ENCODE measurements at regions not wholly inside any gene's neighbourhood (a gene's known extent, or its start where the extent isn't known, plus 50 kb on each side); places are given as distances from the start of the nearest gene placed in this dataset.

DNA sequence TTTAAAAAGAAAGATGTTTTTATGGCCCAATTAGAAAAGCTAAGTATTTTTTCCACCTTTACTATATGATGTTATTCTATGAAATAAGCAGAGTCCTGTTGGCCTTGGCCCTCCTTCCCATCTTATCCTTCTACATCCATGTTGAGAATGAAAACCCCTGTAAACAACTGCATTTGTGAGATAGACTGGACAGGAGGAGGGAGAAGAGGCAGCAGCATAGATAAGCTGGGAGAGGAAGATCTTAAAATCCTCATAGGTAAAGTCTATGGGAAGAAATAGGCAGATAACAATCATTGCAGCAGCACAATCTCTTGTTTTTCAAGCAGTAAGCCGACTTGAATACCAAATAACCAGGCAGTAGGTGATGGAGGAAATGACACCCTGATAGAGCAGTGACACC is 207.6 kb upstream of the PARD3B start:
- no peak for DNase-seq
- TF ChIP-seq, protein P1, sequence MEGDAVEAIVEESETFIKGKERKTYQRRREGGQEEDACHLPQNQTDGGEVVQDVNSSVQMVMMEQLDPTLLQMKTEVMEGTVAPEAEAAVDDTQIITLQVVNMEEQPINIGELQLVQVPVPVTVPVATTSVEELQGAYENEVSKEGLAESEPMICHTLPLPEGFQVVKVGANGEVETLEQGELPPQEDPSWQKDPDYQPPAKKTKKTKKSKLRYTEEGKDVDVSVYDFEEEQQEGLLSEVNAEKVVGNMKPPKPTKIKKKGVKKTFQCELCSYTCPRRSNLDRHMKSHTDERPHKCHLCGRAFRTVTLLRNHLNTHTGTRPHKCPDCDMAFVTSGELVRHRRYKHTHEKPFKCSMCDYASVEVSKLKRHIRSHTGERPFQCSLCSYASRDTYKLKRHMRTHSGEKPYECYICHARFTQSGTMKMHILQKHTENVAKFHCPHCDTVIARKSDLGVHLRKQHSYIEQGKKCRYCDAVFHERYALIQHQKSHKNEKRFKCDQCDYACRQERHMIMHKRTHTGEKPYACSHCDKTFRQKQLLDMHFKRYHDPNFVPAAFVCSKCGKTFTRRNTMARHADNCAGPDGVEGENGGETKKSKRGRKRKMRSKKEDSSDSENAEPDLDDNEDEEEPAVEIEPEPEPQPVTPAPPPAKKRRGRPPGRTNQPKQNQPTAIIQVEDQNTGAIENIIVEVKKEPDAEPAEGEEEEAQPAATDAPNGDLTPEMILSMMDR (IDR thresholded peaks at IDR 0.05) = no peak
- H3K9me3 ChIP-seq = no peaks in the 10 kb centered on the region
- no peak overlapping the region for H3K27ac ChIP-seq
- no peaks in the 10 kb centered on the region for H3K36me3 ChIP-seq
- intact Hi-C loops (cut with DNase I; ENCODE audit: low total_unique reads) = no loop called here
- no peaks in the 10 kb centered on the region for H3K4me1 ChIP-seq
- H3K4me3 ChIP-seq = no peak overlapping the region
- no peaks in the 10 kb centered on the region for H3K27me3 ChIP-seq

DNA sequence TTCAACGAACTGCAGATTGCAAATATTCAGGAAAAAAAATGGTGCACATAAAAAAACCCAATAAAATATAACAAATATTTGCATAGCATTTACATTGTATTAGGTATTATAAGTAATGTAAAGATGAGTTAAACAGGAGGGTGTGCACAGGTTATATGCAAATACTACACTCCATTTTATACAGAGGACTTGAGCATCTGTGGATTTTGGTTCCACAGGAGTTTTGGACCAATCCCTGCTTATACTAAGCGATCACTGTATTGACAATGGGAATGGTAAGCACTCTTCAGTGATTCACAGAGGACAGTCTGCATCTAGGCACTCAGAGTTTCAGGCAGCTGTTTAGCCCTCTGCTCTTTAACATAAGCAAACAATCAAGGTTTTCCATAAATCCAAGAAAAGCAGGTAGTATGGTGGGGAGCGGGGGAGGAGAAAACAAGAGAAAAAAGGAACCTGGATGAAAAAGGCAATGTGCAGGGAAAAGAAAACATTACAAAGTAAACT is 206.0 kb upstream of the PARD3B start:
- DNase-seq = no peak
- H3K27me3 ChIP-seq = no peaks in the 10 kb centered on the region
- H3K4me3 ChIP-seq = no peak overlapping the region
- H3K36me3 ChIP-seq = no peaks in the 10 kb centered on the region
- no peaks in the 10 kb centered on the region for H3K9me3 ChIP-seq
- no peak overlapping the region for H3K27ac ChIP-seq
- TF ChIP-seq POLR2A (IDR thresholded peaks at IDR 0.05) = no peak
- TF ChIP-seq, protein P1 (IDR thresholded peaks at IDR 0.05) = no peak
- intact Hi-C loops (cut with DNase I; ENCODE audit: low total_unique reads) = no loop called here
- H3K4me1 ChIP-seq = no peaks in the 10 kb centered on the region

DNA sequence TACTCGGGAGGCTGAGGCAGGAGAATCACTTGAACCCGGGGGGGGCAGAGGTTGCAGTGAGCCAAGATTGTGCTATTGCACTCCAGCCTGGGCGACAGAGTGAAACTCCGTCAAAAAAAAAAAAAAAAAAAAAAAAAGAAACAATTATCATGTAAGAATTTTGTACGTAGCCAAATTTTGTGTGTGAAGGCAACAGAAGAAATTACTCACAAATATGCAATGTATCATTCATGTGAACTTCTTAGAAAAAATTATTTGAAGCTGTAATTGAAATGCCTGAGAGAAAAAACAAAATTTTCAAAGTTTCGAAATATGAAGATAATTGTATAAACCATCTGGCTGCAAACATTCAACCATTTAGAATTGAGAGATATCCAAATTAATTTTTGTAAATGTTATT is 204.8 kb upstream of the PARD3B start:
- intact Hi-C loops (cut with DNase I; ENCODE audit: low total_unique reads) = no loop called here
- Histone ChIP-seq H3K36me3 (no peaks in the 10 kb centered on the region), H3K9me3 (no peaks in the 10 kb centered on the region), H3K27ac (no peak overlapping the region), H3K4me1 (no peaks in the 10 kb centered on the region), H3K27me3 (no peaks in the 10 kb centered on the region), H3K4me3 (no peak overlapping the region)
- DNase-seq = no peak
- TF ChIP-seq POLR2A (IDR thresholded peaks at IDR 0.05) = no peak

- TF ChIP-seq, protein P1 (IDR thresholded peaks at IDR 0.05) = no peak
- TF ChIP-seq POLR2A (IDR thresholded peaks at IDR 0.05) = no peak
- Histone ChIP-seq H3K4me1 (no peaks in the 10 kb centered on the region), H3K9me3 (no peaks in the 10 kb centered on the region), H3K36me3 (no peaks in the 10 kb centered on the region), H3K27me3 (no peaks in the 10 kb centered on the region), H3K4me3 (no peak overlapping the region), H3K27ac (no peak overlapping the region)
- intact Hi-C loops (cut with DNase I; ENCODE audit: low total_unique reads) = no loop called here
- DNase-seq = no peak
These were observed 203.4 kb upstream of the PARD3B start for GRCh38 chr2:204341887-204342276.

- intact Hi-C loops (cut with DNase I; ENCODE audit: low total_unique reads) = no loop called here
- no peak overlapping the region for H3K4me3 ChIP-seq
- no peaks in the 10 kb centered on the region for H3K27me3 ChIP-seq
- no peak for DNase-seq
- TF ChIP-seq POLR2A (IDR thresholded peaks at IDR 0.05) = no peak
- TF ChIP-seq, protein P1 (IDR thresholded peaks at IDR 0.05) = no peak
- no peaks in the 10 kb centered on the region for H3K36me3 ChIP-seq
- H3K4me1 ChIP-seq = no peaks in the 10 kb centered on the region
- no peaks in the 10 kb centered on the region for H3K9me3 ChIP-seq
- no peak overlapping the region for H3K27ac ChIP-seq
These were observed 201.6 kb upstream of the PARD3B start for GRCh38 chr2:204343685-204344084.

DNA sequence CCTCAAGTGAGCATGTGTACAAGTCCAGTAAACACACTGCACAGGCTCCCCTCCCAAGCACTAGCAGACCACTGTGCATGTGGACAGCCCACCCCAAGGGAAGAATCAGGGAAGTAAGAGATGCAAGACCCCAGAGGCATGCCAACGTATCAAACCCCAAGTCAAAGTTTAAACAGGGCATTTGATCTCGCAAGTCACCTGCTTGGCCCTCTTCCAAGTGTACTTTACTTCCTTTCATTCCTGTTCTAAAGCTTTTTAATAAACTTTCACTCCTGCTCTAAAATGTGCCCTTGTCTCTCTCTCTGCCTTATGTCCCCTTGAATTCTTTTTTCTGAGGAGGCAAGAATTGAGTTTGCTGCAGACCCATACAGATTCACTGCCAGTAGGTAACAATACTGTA is 201.2 kb upstream of the PARD3B start:
- H3K9me3 ChIP-seq = no peaks in the 10 kb centered on the region
- TF ChIP-seq POLR2A (IDR thresholded peaks at IDR 0.05) = no peak
- TF ChIP-seq, protein P1 (IDR thresholded peaks at IDR 0.05) = no peak
- H3K4me3 ChIP-seq = no peak overlapping the region
- intact Hi-C loops (cut with DNase I; ENCODE audit: low total_unique reads) = no loop called here
- no peaks in the 10 kb centered on the region for H3K36me3 ChIP-seq
- no peaks in the 10 kb centered on the region for H3K27me3 ChIP-seq
- H3K27ac ChIP-seq = no peak overlapping the region
- DNase-seq = no peak
- H3K4me1 ChIP-seq = no peaks in the 10 kb centered on the region

Data from uterus (tissue), 3 donors.